ENCODE measurements at regions not wholly inside any gene's neighbourhood (a gene's known extent, or its start where the extent isn't known, plus 50 kb on each side); places are given as distances from the start of the nearest gene placed in this dataset.

- no peak for DNase-seq (ENCODE audit: low read depth in 1 of 2, low spot score in 1 of 2)
- ChIA-PET CTCF (interaction anchor here (0.7 kb wide), 1 partner anchor 30 kb away, joined by 3 read pairs; no protein-coding TSS in a partner anchor), POLR2A (no interaction called here)
- WGBS (ENCODE audit: missing lambda C conversion rate), result 0% methylated on average over 1 of the region's 1 CpG
- TF ChIP-seq MAX (IDR thresholded peaks at IDR 0.05) (no peak), CEBPB (IDR thresholded peaks at IDR 0.05) (no peak), GATA3 (IDR thresholded peaks at IDR 0.05; ENCODE audit: borderline replicate concordance) (no peak), ELK1 (IDR thresholded peaks at IDR 0.05; ENCODE audit: low read depth, low read length) (no peak), FOSB (CRISPR knock-in tag; IDR thresholded peaks at IDR 0.05) (no peak), ZFP36 (IDR thresholded peaks at IDR 0.05; ENCODE audit: borderline replicate concordance, partially characterized antibody) (no peak), HOXB5 (CRISPR knock-in tag; IDR thresholded peaks at IDR 0.05) (no peak), RNF2 (IDR thresholded peaks at IDR 0.05; ENCODE audit: borderline replicate concordance, low read depth) (no peak), BHLHE40 (IDR thresholded peaks at IDR 0.05; ENCODE audit: low read depth, low read length) (no peak), HEYL (CRISPR knock-in tag; IDR thresholded peaks at IDR 0.05) (no peak), HDAC2 (IDR thresholded peaks at IDR 0.05) (no peak), TFCP2L1 (CRISPR knock-in tag; IDR thresholded peaks at IDR 0.05) (no peak), SMC3 (IDR thresholded peaks at IDR 0.05) (no peak), JUNB (IDR thresholded peaks at IDR 0.05) (no peak), SREBF2 (IDR thresholded peaks at IDR 0.05) (no peak), NPAS2 (CRISPR knock-in tag; IDR thresholded peaks at IDR 0.05; ENCODE audit: borderline replicate concordance) (no peak)
- TF ChIP-seq, protein P1, sequence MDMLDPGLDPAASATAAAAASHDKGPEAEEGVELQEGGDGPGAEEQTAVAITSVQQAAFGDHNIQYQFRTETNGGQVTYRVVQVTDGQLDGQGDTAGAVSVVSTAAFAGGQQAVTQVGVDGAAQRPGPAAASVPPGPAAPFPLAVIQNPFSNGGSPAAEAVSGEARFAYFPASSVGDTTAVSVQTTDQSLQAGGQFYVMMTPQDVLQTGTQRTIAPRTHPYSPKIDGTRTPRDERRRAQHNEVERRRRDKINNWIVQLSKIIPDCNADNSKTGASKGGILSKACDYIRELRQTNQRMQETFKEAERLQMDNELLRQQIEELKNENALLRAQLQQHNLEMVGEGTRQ (IDR thresholded peaks at IDR 0.05), result no peak
- TF ChIP-seq, protein P2, sequence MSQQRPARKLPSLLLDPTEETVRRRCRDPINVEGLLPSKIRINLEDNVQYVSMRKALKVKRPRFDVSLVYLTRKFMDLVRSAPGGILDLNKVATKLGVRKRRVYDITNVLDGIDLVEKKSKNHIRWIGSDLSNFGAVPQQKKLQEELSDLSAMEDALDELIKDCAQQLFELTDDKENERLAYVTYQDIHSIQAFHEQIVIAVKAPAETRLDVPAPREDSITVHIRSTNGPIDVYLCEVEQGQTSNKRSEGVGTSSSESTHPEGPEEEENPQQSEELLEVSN (IDR thresholded peaks at IDR 0.05; ENCODE audit: borderline replicate concordance, low read depth), result no peak
- TF ChIP-seq, protein P3, sequence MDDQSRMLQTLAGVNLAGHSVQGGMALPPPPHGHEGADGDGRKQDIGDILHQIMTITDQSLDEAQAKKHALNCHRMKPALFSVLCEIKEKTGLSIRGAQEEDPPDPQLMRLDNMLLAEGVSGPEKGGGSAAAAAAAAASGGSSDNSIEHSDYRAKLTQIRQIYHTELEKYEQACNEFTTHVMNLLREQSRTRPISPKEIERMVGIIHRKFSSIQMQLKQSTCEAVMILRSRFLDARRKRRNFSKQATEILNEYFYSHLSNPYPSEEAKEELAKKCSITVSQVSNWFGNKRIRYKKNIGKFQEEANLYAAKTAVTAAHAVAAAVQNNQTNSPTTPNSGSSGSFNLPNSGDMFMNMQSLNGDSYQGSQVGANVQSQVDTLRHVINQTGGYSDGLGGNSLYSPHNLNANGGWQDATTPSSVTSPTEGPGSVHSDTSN (IDR thresholded peaks at IDR 0.05), result no peak
- Histone ChIP-seq H3K4me2 (no peak overlapping the region), H3K4me3 (no peak overlapping the region), H3K9me3 (peaks cover 3% of the 10 kb centered on the region; the same call in 1 of the 3 replicates), H3K4me1 (no peaks in the 10 kb centered on the region), H3K27ac (no peak overlapping the region)
- ATAC-seq, result no peak
- no peak for FAIRE-seq
These were observed 1025.1 kb downstream of the GRM8 start for GRCh38 chr7:126227643-126228042.

DNA sequence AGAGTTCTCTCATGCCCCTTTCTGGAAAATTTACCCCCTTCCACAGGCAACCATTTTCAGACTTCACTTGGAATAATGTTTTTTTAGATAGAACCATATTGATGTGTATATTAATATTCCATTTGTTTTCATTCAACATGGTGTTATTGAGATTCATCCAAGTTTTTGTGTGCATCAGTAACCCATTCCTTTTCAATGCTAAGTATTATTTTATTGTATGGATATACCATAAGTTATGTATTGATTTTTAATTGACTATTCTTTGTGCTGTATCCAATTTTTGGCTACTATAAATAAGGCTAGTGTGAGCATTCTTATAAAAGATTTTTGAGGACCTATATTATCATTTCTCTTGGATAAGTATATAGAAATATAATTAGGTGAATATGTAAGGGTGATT is 1025.7 kb downstream of the GRM8 start:
- DNase-seq (ENCODE audit: low read depth in 1 of 2, low spot score in 1 of 2) (no peak), FAIRE-seq (no peak)
- TF ChIP-seq KDM1A (IDR thresholded peaks at IDR 0.05; ENCODE audit: low read depth) (no peak), CBX8 (IDR thresholded peaks at IDR 0.05) (no peak)
- TF ChIP-seq, protein P2 (IDR thresholded peaks at IDR 0.05; ENCODE audit: borderline replicate concordance, low read depth), result no peak

GRCh38 chr7:126223729-126224128 is 1029.0 kb downstream of the GRM8 start:
- ATAC-seq, result no peak
- TF ChIP-seq FOXS1 (CRISPR knock-in tag; IDR thresholded peaks at IDR 0.05) (no peak), HDAC2 (IDR thresholded peaks at IDR 0.05) (no peak), POLR2A (IDR thresholded peaks at IDR 0.05; ENCODE audit: low read length) (no peak), JUN (IDR thresholded peaks at IDR 0.05) (no peak), NR3C1 (IDR thresholded peaks at IDR 0.05) (no peak), EHMT2 (IDR thresholded peaks at IDR 0.05; ENCODE audit: low read depth) (no peak), RARB (CRISPR knock-in tag; IDR thresholded peaks at IDR 0.05) (no peak), CHD4 (IDR thresholded peaks at IDR 0.05; ENCODE audit: borderline replicate concordance) (no peak)
- TF ChIP-seq, protein P4, sequence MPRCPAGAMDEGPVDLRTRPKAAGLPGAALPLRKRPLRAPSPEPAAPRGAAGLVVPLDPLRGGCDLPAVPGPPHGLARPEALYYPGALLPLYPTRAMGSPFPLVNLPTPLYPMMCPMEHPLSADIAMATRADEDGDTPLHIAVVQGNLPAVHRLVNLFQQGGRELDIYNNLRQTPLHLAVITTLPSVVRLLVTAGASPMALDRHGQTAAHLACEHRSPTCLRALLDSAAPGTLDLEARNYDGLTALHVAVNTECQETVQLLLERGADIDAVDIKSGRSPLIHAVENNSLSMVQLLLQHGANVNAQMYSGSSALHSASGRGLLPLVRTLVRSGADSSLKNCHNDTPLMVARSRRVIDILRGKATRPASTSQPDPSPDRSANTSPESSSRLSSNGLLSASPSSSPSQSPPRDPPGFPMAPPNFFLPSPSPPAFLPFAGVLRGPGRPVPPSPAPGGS (IDR thresholded peaks at IDR 0.05), result no peak
- Histone ChIP-seq H3K4me2 (no peak overlapping the region), H3K27ac (no peak overlapping the region), H3K4me1 (no peaks in the 10 kb centered on the region), H3K4me3 (no peak overlapping the region), H3K9me3 (peaks cover 7% of the 10 kb centered on the region; the same call in 2 of the 3 replicates)
- DNase-seq (ENCODE audit: low read depth in 1 of 2, low spot score in 1 of 2), result no peak
- ChIA-PET CTCF (interaction anchor here (1.1 kb wide), 1 partner anchor 21 kb away, joined by 3 read pairs; no protein-coding TSS in a partner anchor), POLR2A (no interaction called here)
- FAIRE-seq, result no peak
- 13% methylated on average over 3 of the region's 3 CpGs for WGBS (ENCODE audit: missing lambda C conversion rate)

More for the DNA sequence above, 1025.7 kb downstream of the GRM8 start:
- no peak overlapping the region for H3K4me2 ChIP-seq
- CTCF ChIA-PET, result interaction anchor here (0.7 kb wide), 1 partner anchor 31 kb away, joined by 3 read pairs; no protein-coding TSS in a partner anchor
- ATAC-seq, result no peak
- no peaks in the 10 kb centered on the region for H3K4me1 ChIP-seq
- POLR2A ChIA-PET, result no interaction called here
- peaks cover 3% of the 10 kb centered on the region; the same call in 1 of the 3 replicates for H3K9me3 ChIP-seq
- H3K27ac ChIP-seq, result no peak overlapping the region
- H3K4me3 ChIP-seq, result no peak overlapping the region
